C4-2B (cell line): ENCODE measurements at regions not wholly inside any gene's neighbourhood (a gene's known extent, or its start where the extent isn't known, plus 50 kb on each side); places are given as distances from the start of the nearest gene placed in this dataset.

Experiments used
- CTCF ChIP-seq: fragments of 450-650 bp; conservative IDR thresholded peaks from 2 replicates; pipeline ENCODE4 v1.5.1; 2017; ENCODE audit warnings: mild to moderate bottlenecking
- ZFX ChIP-seq: fragments of 450-650 bp; IDR thresholded peaks from 2 replicates; pipeline ENCODE4 v1.6.1; 2017

- TF ChIP-seq CTCF: no peak
- TF ChIP-seq ZFX: no peak
Measured at GRCh38 chr4:130296448-130296847, 1200.5 kb downstream of the C4orf33 start.
